ENCODE measurements at regions not wholly inside any gene's neighbourhood (a gene's known extent, or its start where the extent isn't known, plus 50 kb on each side); places are given as distances from the start of the nearest gene placed in this dataset.

DNA sequence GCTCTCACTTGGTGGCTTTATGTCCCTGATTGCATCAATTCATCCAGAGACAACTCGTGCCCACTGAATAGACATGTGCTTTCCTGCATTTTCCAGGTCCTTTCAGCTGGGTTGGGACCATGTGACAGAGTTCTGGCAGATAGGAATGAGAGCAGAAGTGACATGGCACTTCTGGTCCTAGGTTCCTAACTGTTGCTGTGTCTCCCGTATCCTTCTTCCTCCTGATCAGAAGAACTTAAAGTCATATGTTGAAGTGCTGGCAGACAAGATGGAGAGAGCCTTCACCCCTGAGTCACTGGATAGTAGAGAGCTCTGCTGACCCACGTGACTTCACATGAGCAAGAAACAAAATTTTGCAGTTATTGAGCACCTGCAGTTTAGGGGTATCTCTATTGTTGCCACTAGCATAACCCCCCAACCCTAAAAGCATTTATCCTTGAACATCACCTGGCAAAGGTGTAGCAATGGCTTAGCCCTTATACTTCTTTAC lies 80.0 kb downstream of the NREP start:
- Histone ChIP-seq H3K9me3 (ENCODE audit: control insufficient read depth in 5 of 5, low read length in 5 of 5) (no peaks in the 10 kb centered on the region), H3K27me3 (ENCODE audit: control insufficient read depth in 5 of 5, insufficient read depth in 4 of 5, low read length in 5 of 5) (no peaks in the 10 kb centered on the region), H3K4me1 (ENCODE audit: control insufficient read depth in 5 of 5, insufficient read depth in 5 of 5, low read length in 5 of 5) (peaks cover 8 to 26% (median 24%) of the 10 kb centered on the region in 5 donors), H3K27ac (ENCODE audit: low read depth, low read length) (no peak overlapping the region), H3K36me3 (ENCODE audit: control insufficient read depth in 5 of 5, insufficient read depth in 5 of 5, low read length in 5 of 5) (no peaks in the 10 kb centered on the region), H3K9ac (ENCODE audit: low read length in 5 of 5) (no peak overlapping the region), H3K4me3 (ENCODE audit: low read depth in 1 of 5, low read length in 5 of 5) (no peak overlapping the region)

DNA sequence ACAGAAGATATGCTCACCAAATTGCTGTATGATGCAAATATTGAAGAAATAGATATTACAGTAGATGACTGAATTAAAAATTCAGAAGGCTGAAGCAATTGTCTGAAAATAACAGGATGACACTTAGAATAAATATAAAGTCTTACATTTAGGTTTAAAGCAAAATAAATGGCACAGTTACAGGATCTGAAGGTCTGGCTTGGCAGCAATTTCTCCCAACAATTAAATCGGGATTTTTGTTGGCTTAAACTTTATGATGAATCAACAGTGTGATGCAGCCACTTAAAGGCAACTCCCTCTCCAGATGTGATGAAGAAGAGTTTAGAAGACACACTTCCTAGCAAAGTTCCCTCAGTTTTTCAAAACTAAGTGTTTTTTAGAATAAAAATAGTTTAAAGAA lies 80.5 kb downstream of the NREP start:
- no peaks in the 10 kb centered on the region for H3K36me3 ChIP-seq (ENCODE audit: control insufficient read depth in 5 of 5, insufficient read depth in 5 of 5, low read length in 5 of 5)
- H3K4me3 ChIP-seq (ENCODE audit: low read depth in 1 of 5, low read length in 5 of 5) = no peak overlapping the region

DNA sequence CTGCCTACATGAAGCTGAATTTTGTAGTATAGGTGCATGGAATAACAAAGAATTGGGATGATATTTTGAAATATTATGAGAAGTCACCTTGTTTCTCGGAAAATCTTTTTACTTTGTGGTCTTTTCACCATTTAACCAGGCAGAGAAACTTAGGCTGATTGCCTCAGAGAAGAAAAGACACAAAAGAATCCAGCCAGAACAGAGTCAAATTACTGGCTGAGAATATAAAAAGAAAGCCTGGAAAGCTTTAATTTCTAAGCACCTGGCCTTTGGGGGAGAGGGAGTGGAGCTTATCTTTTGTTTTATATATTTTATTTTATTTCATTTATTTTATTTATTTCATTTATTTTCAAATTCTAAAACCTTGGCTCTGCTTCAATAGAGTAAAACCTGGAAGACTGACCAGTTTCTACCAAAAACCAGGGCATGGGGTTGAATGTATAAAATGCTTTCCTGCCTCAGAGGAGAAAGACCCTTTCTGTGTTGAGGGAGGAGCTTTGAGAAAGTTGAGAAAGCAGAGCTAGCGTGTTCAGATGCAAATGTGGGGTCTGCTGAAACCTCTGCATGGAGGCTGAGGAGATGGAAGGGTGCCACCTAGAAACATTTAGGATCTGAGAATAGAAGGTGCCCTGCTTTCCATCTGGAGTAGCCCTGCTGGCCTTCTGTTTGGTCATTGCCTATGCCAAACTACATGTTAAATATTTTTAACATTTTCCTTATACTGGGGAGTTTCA lies 81.6 kb downstream of the NREP start:
- Histone ChIP-seq H3K4me1 (ENCODE audit: control insufficient read depth in 5 of 5, insufficient read depth in 5 of 5, low read length in 5 of 5) (peaks cover 1 to 11% (median 8%) of the 10 kb centered on the region in 5 donors), H3K27ac (ENCODE audit: low read depth, low read length) (no peak overlapping the region), H3K27me3 (ENCODE audit: control insufficient read depth in 5 of 5, insufficient read depth in 4 of 5, low read length in 5 of 5) (no peaks in the 10 kb centered on the region)

More for the DNA sequence above, 80.5 kb downstream of the NREP start:
- no peaks in the 10 kb centered on the region for H3K27me3 ChIP-seq (ENCODE audit: control insufficient read depth in 5 of 5, insufficient read depth in 4 of 5, low read length in 5 of 5)
- no peak overlapping the region for H3K27ac ChIP-seq (ENCODE audit: low read depth, low read length)
- H3K9ac ChIP-seq (ENCODE audit: low read length in 5 of 5) = no peak overlapping the region
- H3K4me1 ChIP-seq (ENCODE audit: control insufficient read depth in 5 of 5, insufficient read depth in 5 of 5, low read length in 5 of 5) = peaks cover 5 to 21% (median 19%) of the 10 kb centered on the region in 5 donors
- H3K9me3 ChIP-seq (ENCODE audit: control insufficient read depth in 5 of 5, low read length in 5 of 5) = no peaks in the 10 kb centered on the region

DNA sequence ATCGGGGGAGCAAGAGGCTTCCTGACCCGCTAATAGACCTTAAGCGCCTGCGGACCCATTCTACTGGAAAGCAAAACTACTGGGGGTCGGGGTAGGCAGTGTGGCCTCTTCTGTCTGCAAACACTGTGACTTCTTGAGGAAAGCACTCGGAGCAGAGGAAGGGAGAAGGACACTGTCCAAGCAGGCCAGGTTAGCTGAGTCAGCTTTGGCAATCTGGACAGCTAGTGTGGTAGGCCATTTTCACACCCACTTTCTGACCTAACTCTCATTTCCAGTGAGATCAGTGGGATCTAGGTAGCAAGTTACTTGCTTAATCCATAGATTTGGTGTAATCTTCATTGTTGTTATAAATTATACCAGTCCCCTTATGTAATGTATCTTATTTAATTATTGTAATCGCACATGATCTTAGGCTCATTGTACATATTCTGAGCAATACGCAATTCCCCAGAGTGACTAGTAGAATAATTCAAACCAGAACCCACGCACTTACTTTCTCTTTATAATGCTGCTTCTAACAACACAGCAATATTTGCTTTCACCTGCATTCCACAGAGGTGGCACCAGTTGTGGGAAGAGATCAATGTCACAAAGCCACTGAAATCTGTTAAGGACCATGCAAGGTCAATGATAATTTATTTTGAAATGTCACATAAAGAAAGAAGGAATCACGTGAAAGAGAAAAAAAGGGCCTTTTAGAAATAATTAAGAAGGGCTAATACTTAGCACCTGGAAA lies 82.9 kb downstream of the NREP start:
- Histone ChIP-seq H3K27me3 (ENCODE audit: control insufficient read depth in 5 of 5, insufficient read depth in 4 of 5, low read length in 5 of 5) (no peaks in the 10 kb centered on the region), H3K4me3 (ENCODE audit: low read depth in 1 of 5, low read length in 5 of 5) (no peak overlapping the region), H3K27ac (ENCODE audit: low read depth, low read length) (no peak overlapping the region), H3K36me3 (ENCODE audit: control insufficient read depth in 5 of 5, insufficient read depth in 5 of 5, low read length in 5 of 5) (no peaks in the 10 kb centered on the region), H3K9ac (ENCODE audit: low read length in 5 of 5) (no peak overlapping the region), H3K9me3 (ENCODE audit: control insufficient read depth in 5 of 5, low read length in 5 of 5) (no peaks in the 10 kb centered on the region), H3K4me1 (ENCODE audit: control insufficient read depth in 5 of 5, insufficient read depth in 5 of 5, low read length in 5 of 5) (peaks cover 0 to 9% (median 8%) of the 10 kb centered on the region in 5 donors)

More for the DNA sequence above, 81.6 kb downstream of the NREP start:
- no peaks in the 10 kb centered on the region for H3K9me3 ChIP-seq (ENCODE audit: control insufficient read depth in 5 of 5, low read length in 5 of 5)
- H3K36me3 ChIP-seq (ENCODE audit: control insufficient read depth in 5 of 5, insufficient read depth in 5 of 5, low read length in 5 of 5) = no peaks in the 10 kb centered on the region
- no peak overlapping the region for H3K9ac ChIP-seq (ENCODE audit: low read length in 5 of 5)
- no peak overlapping the region for H3K4me3 ChIP-seq (ENCODE audit: low read depth in 1 of 5, low read length in 5 of 5)

DNA sequence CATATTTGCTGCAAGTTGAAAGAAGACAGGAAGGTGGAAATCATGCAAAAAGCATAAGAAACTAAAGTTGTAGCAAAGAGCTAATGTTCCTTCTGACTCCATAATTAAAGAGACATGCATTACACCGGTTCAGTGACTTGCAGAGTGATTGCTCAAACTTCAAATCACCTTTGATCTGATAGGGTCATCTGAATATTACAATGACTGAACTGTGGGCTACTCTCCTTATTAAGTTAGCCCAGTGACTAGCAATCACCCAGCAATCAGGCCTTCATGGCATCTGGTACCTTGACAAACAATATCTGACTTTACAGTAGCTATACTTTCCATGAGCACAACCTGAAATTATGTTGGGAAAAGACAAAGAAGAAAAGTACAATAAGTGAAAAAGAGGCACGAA lies 84.9 kb downstream of the NREP start:
- no peak overlapping the region for H3K9ac ChIP-seq (ENCODE audit: low read length in 5 of 5)
- H3K36me3 ChIP-seq (ENCODE audit: control insufficient read depth in 5 of 5, insufficient read depth in 5 of 5, low read length in 5 of 5) = no peaks in the 10 kb centered on the region
- H3K27ac ChIP-seq (ENCODE audit: low read depth, low read length) = no peak overlapping the region
- peaks cover 0 to 9% (median 8%) of the 10 kb centered on the region in 5 donors for H3K4me1 ChIP-seq (ENCODE audit: control insufficient read depth in 5 of 5, insufficient read depth in 5 of 5, low read length in 5 of 5)
- H3K27me3 ChIP-seq (ENCODE audit: control insufficient read depth in 5 of 5, insufficient read depth in 4 of 5, low read length in 5 of 5) = no peaks in the 10 kb centered on the region
- no peaks in the 10 kb centered on the region for H3K9me3 ChIP-seq (ENCODE audit: control insufficient read depth in 5 of 5, low read length in 5 of 5)
- no peak overlapping the region for H3K4me3 ChIP-seq (ENCODE audit: low read depth in 1 of 5, low read length in 5 of 5)

DNA sequence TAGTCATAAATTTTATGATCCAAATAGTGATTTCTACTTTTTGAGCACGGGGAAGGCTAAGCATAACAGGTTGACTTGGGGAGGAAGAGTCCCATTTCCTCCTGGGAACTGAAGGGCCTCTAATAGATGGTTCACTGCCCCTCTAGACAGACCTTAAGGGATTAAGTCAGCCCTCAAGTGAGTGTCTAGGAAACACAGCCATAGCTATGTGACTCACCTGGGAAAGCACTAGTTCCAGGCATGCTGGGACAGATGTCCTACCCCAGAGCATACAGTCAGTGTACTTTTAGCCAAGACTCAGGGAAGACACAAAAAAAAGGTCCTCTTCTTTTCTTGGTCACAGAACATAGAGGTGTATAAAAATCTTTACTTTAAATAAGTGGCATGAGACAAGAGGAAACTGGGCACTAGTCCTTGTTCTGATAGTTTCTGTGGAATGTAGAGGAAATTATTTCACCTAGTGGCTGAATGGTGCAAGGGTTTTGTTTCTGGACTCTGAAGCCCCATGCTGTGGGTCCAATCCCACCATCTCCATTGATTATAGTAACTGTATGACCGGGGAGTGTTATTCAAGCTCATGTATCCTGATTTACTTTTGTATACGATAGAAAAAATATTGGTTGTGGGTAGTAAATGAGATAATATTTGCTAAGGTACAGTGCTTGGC lies 86.0 kb downstream of the NREP start:
- Histone ChIP-seq H3K9ac (ENCODE audit: low read length in 5 of 5) (no peak overlapping the region), H3K27me3 (ENCODE audit: control insufficient read depth in 5 of 5, insufficient read depth in 4 of 5, low read length in 5 of 5) (no peaks in the 10 kb centered on the region), H3K36me3 (ENCODE audit: control insufficient read depth in 5 of 5, insufficient read depth in 5 of 5, low read length in 5 of 5) (no peaks in the 10 kb centered on the region), H3K4me3 (ENCODE audit: low read depth in 1 of 5, low read length in 5 of 5) (no peak overlapping the region), H3K27ac (ENCODE audit: low read depth, low read length) (no peak overlapping the region), H3K4me1 (ENCODE audit: control insufficient read depth in 5 of 5, insufficient read depth in 5 of 5, low read length in 5 of 5) (peaks cover 0 to 9% (median 4%) of the 10 kb centered on the region in 5 donors), H3K9me3 (ENCODE audit: control insufficient read depth in 5 of 5, low read length in 5 of 5) (no peaks in the 10 kb centered on the region)

DNA sequence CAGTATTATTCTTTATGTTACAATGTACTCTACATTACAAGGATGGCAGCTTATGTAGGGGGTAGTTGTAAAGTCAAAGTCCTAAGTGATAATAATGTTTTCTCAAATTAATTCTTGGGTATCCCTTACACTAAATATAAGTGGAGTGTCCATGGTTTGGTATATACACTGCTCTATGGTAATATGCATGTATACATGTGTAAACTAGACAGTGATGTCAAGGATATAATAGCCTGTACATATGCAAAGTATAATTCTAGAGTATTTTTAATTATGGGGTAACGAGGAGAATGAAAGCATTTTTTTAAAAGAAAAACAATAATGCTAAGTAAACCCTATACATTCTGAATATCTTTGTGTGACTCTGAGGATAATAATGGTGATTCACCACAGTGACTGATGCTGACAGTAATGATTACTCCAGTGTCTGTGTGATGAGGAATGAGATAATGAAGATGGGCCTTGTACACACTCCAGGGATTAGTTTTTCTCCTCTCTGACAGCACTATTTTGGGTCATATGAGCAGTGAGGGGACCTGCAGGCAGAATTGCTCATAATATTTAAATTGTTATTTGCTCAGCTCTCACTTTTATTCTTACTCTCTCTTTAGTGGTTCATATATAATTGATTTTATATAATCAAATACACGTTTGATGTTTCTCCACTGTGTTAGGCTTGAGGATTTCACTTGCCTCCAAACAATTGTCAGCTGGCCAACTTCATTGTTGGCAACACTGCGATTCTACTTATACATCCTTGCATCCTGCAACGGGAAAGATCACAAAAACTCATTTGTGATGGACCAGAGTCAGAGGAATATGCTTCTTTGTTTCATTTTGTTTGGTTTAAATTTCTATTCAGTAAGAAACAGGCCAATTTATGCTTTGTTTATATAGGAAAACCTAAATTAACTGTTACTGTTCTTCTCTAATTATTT lies 88.2 kb downstream of the NREP start:
- Histone ChIP-seq H3K4me3 (ENCODE audit: low read depth in 1 of 5, low read length in 5 of 5) (no peak overlapping the region), H3K36me3 (ENCODE audit: control insufficient read depth in 5 of 5, insufficient read depth in 5 of 5, low read length in 5 of 5) (no peaks in the 10 kb centered on the region), H3K9me3 (ENCODE audit: control insufficient read depth in 5 of 5, low read length in 5 of 5) (no peaks in the 10 kb centered on the region)

DNA sequence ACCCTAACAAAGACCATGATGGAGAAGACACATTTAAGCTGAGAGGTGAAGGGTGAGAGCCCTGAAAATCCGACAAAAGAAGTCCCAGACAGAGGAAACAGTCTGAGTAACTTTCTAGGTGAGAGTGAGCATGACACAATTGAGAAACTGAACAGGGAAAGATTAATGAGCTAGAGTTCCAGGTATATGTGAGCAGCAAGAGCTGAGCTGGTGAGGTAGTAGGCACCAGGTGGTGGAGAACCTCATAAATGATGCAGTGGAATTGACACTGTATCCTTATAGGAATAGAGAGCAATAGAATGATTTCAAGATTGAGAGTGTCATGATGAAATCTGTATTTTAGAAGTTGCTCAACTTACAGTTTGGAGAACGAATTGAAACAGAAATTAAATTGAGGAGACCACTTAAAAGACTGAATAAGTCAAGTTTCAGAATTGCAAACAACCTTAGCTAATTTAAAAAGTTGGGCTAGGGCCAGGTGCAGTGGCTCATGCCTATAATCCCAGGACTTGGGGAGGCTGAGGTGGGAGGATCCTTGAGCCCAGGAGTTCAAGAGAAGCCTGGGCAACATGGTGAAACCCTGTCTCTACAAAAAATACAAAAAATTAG lies 89.8 kb downstream of the NREP start:
- Histone ChIP-seq H3K36me3 (ENCODE audit: control insufficient read depth in 5 of 5, insufficient read depth in 5 of 5, low read length in 5 of 5) (no peaks in the 10 kb centered on the region), H3K27ac (ENCODE audit: low read depth, low read length) (no peak overlapping the region), H3K27me3 (ENCODE audit: control insufficient read depth in 5 of 5, insufficient read depth in 4 of 5, low read length in 5 of 5) (no peaks in the 10 kb centered on the region), H3K9me3 (ENCODE audit: control insufficient read depth in 5 of 5, low read length in 5 of 5) (no peaks in the 10 kb centered on the region), H3K4me1 (ENCODE audit: control insufficient read depth in 5 of 5, insufficient read depth in 5 of 5, low read length in 5 of 5) (no peaks in the 10 kb centered on the region), H3K4me3 (ENCODE audit: low read depth in 1 of 5, low read length in 5 of 5) (no peak overlapping the region), H3K9ac (ENCODE audit: low read length in 5 of 5) (no peak overlapping the region)

More for the DNA sequence above, 88.2 kb downstream of the NREP start:
- Histone ChIP-seq H3K4me1 (ENCODE audit: control insufficient read depth in 5 of 5, insufficient read depth in 5 of 5, low read length in 5 of 5) (peaks cover 0 to 3% (median under 1%) of the 10 kb centered on the region in 5 donors), H3K9ac (ENCODE audit: low read length in 5 of 5) (no peak overlapping the region), H3K27ac (ENCODE audit: low read depth, low read length) (no peak overlapping the region), H3K27me3 (ENCODE audit: control insufficient read depth in 5 of 5, insufficient read depth in 4 of 5, low read length in 5 of 5) (no peaks in the 10 kb centered on the region)

DNA sequence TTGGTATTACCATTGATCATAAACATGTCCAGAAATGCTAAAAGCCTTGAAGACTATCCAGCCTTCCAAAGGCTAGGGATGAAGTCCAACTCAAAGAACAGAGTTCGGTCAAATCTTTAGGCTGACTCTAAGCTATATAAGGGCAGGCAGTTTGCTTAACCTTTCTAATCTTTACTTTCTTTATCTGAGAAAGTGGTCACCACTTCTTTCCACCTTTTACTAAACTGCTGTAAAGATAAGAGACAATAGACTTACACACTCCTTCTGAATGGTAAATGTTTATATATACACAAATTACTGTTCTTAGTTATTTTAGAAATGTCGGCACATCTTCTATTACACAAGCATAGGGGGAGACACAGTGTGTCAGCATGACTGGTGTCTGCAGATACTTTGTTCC lies 100.4 kb downstream of the NREP start:
- H3K4me1 ChIP-seq (ENCODE audit: control insufficient read depth in 5 of 5, insufficient read depth in 5 of 5, low read length in 5 of 5) = no peaks in the 10 kb centered on the region
- no peaks in the 10 kb centered on the region for H3K36me3 ChIP-seq (ENCODE audit: control insufficient read depth in 5 of 5, insufficient read depth in 5 of 5, low read length in 5 of 5)
- H3K9ac ChIP-seq (ENCODE audit: low read length in 5 of 5) = no peak overlapping the region
- no peak overlapping the region for H3K4me3 ChIP-seq (ENCODE audit: low read depth in 1 of 5, low read length in 5 of 5)
- H3K27ac ChIP-seq (ENCODE audit: low read depth, low read length) = no peak overlapping the region
- no peaks in the 10 kb centered on the region for H3K27me3 ChIP-seq (ENCODE audit: control insufficient read depth in 5 of 5, insufficient read depth in 4 of 5, low read length in 5 of 5)
- peaks cover 0 to 4% (median 0%) of the 10 kb centered on the region in 5 donors for H3K9me3 ChIP-seq (ENCODE audit: control insufficient read depth in 5 of 5, low read length in 5 of 5)

Data from subcutaneous abdominal adipose tissue (tissue), 5 donors.